Sigmoid colon (tissue), 4 donors: ENCODE measurements at regions not wholly inside any gene's neighbourhood (a gene's known extent, or its start where the extent isn't known, plus 50 kb on each side); places are given as distances from the start of the nearest gene placed in this dataset.

Experiments
- CTCF ChIP-seq, 4 experiments: fragments of 450-650 bp in 3 of 4; fragments of 200-600 bp in 1 of 4; IDR thresholded peaks; one replicate each; pipeline ENCODE4 v1.5.1; 2016 to 2019; ENCODE audit warnings: antibody characterized with exemption in 4 of 4, mild to moderate bottlenecking in 3 of 4, moderate library complexity in 2 of 4
- EP300 ChIP-seq, 4 donors: sonication (generic); formaldehyde crosslinking; IDR thresholded peaks; one replicate each; pipeline ENCODE4 v1.6.1; 2017; ENCODE audit warnings: antibody characterized with exemption in 4 of 4
- POLR2A ChIP-seq, 2 donors: fragments of 450-650 bp; IDR thresholded peaks; one replicate each; pipeline ENCODE4 v1.6.1; 2016; ENCODE audit warnings: antibody characterized with exemption in 2 of 2, mild to moderate bottlenecking in 2 of 2, moderate library complexity in 2 of 2
- POLR2AphosphoS5 ChIP-seq, 4 donors: sonication (generic); formaldehyde crosslinking; IDR thresholded peaks; one replicate each; pipeline ENCODE4 v1.6.1; 2017; ENCODE audit warnings: antibody characterized with exemption in 4 of 4

DNA sequence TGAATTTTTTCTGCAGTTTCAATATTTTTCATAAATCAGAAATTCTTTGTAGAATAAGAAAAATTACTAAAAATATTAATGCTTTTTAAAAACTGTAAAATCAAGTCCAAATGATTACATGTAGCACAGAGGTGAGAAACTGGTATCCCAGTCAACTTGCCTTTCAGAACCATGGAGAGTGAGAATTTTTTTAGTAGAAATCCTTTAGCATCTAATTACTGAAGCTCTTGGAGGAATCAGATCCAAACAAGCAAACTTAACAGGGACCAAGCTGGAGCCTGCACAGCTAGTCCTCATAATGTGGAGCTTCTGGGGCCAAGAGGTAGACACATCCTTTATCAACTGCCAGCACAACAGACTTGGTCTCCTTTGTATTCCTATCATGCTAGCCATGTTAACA is 724.5 kb downstream of the TFAP2A start:
- TF ChIP-seq CTCF (IDR thresholded peaks at IDR 0.05): no peak
- no peak for TF ChIP-seq POLR2A (IDR thresholded peaks at IDR 0.05)
- TF ChIP-seq EP300 (IDR thresholded peaks at IDR 0.05): no peak
- no peak for TF ChIP-seq POLR2AphosphoS5 (IDR thresholded peaks at IDR 0.05)
